Activated CD4-positive, alpha-beta T cell treated with anti-CD3 and anti-CD28 coated beads for 4 hours (primary cell): ENCODE measurements at regions not wholly inside any gene's neighbourhood (a gene's known extent, or its start where the extent isn't known, plus 50 kb on each side); places are given as distances from the start of the nearest gene placed in this dataset.

Source experiments
- DNase-seq, 2 donors: peaks; one replicate each; pipeline ENCODE4 v3.0.0-alpha.2; 2020

DNA sequence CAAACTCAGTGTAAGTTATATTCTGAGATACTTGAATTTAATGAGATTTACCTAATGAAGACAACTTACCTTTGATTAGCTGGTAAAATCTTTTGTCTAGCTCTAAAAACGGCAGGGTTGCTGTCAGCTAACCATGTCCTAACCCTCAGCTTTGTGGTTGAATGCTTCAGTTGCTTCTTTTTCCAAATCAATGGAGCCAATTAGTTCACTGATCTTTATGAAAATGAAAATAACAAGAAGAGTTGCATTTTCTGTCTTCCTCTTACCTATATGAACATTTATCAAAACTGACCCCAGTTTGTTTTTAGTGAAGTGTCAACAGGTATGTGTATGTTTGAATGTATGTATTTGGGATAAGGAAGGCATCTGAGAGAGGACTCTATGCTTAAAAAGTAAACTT lies 253.1 kb upstream of the MTPN start:
- DNase-seq = no peak

DNA sequence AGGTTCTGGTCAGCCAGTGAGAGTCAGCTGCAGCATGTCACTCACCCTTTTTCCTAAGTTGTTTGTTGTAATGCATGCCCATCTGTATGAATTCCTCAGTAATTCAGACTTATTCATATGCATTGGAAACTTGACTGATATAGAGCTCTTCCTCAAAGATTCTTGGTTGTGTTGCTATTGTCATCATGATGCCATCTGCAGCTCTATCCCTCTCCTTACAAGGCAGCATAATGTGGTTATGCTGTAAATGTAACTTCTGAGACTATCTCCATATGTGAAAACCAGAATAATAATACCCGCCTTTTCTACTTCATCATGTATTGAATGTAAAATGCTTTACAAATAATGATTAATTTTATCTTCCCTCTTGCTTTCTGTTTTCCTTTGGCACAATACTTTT lies 252.6 kb upstream of the MTPN start:
- no peak for DNase-seq

DNA sequence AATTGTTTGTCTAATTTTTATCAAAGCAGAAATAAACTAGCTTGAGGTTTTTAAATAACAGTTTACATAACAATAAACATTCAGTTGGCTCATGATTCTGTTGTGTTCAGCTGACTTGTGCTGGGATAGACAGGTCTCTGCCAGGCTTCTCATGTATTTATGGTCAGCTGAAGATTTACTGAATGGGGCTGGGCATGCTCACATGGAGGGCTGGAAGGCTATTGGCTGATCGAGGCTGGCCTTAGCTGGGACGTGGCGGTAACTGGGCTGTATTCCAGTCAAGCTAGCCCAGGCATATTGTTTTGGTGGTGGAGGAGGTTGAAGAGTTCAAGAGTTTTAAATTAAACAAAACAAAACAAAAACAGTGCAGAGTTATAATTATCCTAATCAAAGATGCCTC lies 251.0 kb upstream of the MTPN start:
- DNase-seq = no peak

DNA sequence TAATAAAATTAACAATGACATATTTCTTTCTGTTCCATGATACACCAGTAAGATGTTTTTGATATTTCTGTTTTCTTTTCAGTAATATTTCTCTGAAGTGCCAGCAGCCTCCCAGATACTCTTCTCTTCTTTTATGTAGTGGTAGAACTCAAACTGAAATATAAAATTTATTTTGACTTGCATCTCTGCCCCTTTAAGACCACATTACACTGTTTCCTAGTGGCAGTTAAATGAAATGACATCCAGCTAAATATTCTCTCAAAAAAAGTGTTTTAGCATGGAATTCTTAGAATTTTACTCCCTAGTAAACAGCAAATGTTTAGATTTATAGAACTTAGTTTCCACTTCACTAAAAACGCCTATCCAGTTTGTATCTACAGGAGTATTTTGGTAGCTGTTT lies 237.2 kb upstream of the MTPN start:
- DNase-seq = no peak

DNA sequence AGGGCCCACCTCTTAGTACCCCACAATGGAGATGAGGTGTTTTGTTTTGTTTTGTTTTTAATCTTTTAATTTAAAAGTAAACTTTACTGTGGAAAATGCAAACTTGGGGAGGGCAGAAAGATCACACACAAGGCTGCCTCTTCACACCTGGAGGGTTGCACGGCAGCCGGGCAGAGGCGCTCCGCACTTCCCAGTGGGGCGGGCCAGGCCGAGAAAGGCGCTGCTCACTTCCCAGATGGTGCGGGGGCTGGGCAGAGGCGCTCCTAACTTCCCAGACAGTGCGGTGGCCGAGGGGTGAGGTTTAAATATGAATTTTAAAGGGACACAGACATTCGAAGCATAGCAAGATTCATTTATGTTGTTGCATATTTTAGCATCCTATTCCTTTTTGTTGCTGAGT lies 235.9 kb upstream of the MTPN start:
- DNase-seq = no peak

DNA sequence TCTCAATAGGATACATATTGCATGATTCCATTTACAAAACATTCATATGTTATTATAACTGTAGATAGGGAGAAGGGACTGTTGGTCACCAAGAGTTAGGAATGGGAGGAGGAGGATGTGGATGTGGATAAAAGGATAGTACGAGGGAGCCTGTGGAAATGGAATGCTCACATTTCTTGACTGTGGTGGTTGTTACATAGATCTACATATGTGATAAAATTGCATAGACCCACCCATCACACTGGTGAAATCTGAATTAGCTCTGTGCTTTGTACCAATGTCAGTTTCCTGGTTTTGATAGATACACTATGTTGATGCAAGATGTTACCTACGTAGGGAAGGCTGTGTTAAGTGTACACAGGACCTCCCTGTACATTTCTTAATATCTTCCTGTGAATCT lies 233.5 kb upstream of the MTPN start:
- no peak for DNase-seq

DNA sequence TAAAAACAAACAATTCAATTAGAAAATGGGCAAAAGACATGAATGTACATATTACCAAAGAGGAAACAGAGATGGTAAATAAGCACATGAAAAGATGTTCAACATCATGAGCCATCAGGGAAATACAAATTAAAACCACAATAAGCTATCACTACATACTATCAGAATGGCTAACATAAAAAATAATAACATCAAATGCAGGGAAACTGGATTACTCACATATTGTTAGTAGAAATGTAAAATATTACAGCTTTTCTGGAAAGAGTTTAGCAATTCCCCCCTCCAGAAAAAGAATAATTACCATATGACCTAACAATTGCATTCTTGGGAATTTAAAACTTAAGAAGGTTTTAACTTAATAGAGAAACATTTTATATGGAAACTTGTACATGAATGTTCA lies 232.9 kb upstream of the MTPN start:
- DNase-seq = no peak

DNA sequence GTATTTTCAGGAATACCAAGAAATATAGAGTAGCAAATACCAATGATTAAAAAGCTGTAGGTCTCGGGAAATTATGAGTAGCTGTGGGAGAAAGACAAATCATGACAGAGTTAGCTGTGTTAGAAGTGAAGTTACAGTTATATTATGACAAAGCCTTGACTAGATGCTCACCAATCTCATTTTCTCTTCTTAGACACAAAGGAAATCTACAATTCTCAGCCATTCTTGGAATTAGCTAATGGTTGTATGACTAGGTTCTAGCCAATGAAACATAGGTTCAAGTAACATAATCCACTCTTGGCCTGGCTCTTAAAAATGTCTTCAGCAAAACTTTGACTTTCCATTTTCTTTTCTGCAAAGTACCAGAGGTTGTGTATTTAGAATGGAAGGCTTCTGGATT lies 228.8 kb upstream of the MTPN start:
- no peak for DNase-seq

DNA sequence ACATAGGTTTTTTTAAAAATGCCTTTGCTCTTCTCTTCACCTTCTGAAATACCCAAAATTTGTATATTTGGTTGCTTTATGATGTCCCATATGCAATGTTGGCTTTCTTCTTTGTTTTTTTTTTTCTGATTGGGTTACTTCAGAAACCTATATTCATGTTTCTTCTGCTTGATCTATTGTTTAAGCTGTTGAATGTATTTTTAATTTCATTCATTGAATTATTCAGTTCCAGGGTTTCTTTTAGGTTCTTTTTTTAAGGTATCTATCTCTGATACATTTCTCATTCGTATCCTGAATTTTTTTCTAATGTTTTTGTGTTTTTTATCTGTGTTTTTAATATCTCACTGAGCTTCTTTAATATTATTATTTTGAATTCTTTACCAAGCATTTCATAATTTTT lies 221.0 kb upstream of the MTPN start:
- no peak for DNase-seq

DNA sequence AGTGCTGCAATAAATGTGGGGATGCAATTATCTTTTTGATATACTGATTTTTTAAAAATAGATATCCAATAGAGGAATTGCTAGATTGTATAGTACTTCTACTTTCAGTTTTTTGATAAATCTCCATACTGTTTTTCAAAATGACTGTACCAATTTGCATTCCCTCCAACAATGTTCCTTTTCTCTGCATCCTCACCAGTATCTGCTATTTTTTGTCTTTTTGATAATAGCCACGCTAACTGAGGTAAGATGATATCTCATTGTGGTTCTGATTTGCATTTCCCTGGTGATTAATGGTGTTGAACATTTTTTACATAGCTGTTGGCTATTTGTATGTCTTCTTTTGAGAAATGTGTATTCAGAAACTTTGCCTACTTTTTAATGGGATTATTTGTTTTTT lies 217.7 kb upstream of the MTPN start:
- no peak for DNase-seq

DNA sequence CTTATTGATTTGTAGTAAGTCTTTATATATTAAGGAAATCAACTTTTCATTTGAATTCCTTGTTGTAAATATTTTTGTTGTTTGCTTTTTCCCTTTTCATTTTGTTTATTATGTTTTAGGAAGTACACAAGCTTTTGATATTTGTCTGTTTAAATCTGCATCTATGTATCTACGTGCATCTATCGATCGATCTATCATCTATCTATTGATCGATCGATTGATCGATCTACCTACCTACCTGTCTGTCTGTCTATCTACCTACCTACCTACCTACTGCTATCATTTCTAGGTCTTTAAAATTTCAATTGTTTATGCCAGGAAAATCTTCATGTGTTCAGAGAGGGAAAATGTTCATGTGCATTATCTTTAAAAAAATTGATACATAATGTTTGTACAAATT lies 216.8 kb upstream of the MTPN start:
- DNase-seq = no peak

DNA sequence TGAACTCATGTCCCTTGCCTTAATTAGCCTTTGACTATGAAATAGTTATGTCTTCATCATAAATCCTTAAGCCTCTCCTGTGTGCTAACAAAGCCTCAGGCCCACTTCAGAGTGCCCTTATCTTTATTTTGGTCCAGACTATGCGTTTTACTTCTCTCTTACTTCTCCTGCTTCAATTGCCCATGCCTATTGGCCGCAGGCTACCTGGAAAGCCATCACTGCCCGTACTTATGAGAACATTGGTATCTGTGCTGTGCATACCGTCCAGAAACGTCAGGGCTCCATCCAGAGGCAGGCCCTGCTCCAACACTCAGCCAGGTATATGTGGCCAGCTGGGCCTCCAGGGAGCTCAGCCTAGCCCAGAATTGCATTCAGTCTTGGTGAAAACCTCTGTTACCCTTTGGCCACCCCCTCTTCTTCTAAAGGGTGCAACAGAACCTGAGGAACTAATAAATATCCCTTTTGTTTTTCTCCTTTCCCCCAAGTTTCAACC lies 212.4 kb upstream of the MTPN start:
- no peak for DNase-seq

DNA sequence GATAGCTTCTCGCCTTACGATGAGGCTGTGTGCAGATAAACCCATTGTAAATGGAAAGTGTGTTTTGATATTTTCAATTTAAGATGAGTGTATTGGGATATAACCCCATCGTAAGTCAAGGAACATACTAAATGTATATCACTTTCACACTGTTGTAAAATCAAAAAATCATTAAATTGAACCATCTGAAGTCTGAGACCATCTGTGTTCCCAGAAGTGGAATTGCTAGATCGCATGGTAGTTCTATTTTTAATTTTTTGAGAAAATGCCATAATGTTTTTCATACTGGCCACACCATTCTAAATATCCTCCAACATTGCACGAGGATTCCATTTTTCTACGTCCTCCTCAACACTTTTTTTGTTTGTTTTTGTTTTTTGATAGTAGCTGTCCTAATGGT lies 209.1 kb upstream of the MTPN start:
- no peak for DNase-seq

DNA sequence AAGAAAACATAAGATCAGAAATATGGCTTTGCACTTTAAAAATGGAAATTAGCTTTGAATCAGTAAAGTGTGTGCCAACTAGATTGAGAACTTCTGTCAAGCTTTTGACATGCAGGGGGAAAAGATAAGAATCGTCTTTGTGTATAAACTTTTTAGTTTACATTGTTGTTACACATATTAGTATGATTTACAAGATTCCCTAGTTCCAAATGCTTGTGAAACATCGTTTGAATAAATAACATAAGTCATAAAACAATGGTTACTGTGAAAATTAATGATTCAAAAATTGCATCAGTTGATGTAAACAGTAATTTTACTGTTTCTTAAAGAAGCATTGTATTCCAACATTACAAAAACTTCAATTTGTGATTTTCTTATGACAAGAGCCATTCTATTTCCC lies 207.6 kb upstream of the MTPN start:
- DNase-seq = no peak

DNA sequence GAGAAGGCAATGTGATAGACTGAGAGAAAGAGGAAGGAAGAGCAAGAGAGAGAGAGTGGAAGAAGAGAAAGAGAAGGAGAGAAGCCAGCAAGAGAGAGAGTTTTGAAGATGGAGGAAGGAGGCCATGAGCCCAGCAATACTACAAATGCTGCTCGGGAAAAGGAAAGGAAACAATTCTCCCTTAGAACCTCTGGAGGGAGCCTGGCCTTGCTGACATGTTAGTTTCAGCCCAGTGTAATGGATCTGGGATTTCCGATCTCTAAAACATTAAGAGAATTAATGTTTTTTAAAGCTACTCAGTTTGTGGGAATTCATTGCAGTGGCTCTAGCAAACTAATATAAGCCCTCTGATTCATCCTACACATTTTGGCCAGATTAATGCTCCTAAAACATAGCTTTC lies 206.8 kb upstream of the MTPN start:
- no peak for DNase-seq

DNA sequence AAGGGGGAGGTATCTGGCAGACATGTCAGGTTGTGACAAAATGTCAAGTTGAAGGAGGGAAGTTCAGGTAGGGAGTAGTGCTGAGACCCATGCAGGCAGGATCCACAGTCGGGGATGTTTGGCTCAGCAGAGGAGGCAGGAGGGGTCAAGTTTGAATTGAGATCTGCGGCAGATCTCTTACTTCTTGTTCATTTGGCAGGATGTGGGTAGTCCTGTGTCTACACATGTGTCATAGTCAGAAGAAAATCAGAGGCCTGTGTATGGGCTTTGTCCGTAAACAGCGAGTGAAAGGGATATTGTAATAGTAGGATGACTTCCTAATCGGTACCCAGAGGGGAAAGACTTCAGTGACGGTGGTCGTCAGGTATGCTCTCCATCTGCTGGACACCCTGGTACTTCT lies 203.8 kb upstream of the MTPN start:
- no peak for DNase-seq

DNA sequence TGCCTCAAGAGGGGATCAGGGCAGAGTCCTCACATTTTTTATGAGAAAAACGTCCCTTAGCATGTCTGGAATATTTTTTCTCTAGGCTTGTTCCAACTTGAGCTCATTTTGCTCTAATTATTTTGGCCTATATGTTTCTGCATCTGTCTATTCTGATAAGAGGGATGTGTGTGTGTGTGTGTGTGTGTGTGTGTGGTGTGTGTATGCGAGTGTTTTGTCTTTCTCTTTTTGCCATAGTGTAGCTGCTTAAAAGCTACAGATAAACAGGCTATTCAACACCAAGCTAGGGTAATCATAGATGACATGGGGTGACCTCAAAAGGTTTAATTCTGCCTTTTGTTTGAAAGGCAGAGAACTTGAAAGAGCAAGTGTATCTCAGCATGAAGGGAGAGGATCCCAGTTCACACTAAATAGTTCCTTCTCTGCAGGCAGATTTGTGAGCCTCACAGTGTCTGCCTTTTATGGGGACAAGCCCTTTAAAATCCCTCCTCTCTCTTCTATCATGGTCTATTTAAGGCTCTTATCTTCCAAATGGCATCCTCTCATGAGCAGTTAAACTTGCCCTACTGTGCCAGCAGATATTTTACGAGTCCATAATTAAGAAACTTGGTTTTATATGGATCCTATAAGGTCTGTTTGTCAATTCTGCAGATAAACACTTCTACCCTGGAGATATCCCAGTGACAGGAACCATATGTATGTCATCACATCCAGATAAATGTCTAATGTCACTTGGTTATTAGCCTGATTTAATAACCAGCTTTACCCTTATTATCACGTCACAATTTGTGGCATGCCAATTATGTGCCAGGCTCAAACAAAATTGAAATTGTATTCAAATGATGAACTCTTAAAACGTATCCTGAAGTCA lies 202.9 kb upstream of the MTPN start:
- DNase-seq = no peak

DNA sequence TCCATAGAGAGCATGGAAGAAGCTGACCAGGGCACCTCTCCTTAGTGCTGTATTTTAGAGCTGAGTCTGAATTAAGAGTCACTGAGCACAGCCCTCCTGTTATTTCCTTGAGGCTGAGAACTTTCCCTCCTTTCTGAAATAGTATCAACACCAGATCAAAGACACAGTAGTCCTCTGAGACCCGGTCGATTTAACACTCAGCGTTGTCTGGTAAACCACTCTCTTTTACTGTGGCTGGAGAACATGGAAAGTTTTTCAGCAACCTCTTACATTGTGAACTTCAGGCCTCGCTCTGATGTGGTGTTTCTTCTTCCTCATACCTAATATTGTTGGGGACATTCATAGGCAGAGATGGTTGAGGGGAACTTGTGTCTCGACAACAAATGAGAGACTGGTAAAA lies 202.0 kb upstream of the MTPN start:
- no peak for DNase-seq

DNA sequence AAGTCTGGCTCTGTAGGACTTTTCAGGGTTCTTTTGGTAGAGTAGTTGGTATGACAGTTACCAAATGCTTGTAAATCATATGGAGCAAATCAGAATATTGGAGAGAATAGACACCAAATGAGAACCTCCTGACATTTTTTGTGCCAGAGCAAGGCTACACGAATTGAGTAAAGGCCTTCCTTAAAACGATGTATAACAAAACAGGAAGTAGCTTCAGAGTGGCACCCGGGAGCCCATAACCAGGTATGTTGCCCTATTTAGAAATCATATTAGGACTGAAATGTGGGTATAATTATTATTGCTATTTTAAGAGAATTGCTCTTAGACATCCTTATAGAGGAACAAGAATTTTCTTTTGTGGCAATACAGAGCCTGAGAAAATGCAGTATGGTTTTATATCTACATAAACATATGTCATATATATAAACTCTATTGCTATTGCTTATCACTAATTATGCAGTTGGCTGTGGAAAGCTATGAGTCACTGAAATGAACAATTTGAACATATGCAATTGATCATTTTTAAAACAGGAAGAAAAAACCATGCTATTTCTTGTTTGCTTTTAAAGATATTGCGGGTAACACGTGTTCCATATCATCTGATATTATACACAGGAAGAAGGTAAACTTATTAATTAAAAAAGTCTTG lies 197.4 kb upstream of the MTPN start:
- DNase-seq = no peak

DNA sequence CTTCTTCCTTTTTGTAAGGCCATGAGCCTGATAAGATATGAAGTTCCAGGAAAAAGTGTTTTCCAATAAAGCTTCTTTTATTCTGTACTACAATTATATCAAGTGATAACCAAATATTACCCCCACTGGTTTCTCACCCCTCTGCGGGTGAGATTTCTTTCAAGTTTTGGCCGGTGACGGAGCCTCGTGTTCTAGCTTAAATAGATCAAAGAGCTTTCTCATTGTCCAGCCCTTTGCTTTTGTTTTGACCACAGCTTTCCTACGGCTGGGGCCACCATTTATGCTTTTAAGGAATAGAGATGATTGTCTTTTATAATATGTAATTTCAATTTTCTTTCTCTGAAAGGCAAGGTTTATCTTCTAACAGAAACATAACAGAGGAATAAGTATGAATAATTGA lies 196.7 kb upstream of the MTPN start:
- DNase-seq = no peak

DNA sequence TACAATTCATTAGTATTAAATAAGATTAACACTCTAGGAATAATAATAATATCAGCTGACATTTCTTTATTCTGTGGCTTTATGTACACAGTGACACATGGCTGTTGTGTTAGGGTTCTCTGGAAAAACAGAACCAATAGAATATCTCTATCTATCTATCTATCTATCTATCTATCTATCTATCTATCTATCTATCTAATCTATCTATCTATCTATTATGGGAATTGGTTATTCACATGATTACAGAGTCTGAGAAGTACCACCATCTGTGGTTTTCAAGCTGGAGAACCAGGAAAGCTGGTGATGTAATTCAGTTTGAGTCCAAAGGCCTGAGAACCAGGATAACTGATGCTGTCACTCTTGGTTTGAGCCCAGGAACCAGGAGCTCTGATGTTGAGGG lies 194.1 kb upstream of the MTPN start:
- DNase-seq = no peak

DNA sequence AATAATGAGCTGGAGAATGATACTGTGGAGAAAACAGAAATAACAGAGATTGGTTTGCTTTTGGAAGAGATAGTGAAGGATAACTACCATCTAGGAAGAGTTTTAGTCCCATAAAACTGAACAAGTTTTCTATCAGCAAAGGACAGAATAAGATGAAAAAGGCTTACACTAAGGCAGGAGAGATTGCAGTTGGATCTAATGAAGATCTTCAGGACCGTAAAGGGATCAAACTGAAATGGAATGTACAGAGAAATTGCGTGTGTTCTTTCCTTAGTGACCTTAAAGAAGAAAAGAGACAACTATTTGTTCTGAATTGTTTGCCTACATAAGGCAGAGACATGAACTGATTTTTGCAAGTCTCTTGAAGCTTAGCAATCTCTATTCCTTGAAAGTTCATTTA lies 191.7 kb upstream of the MTPN start:
- DNase-seq = no peak

DNA sequence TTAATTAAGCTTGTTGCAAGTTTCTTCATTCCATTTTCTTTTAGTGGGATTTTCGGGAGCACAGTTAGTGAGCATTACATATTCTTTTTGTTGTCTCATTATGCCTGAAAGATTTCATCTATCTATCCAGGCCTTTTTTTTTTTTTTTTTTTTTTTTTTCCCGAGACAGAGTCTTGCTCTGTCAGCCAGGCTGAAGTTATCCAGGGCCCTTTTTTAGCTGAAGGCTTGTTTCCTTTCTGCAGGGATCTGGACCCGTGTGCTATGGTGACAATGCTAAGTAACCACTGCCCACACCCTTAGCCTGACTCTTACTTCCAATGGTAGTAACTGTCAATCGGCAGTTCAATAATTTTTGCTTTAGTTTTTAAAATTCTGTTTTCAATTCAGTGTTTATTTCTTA lies 190.8 kb upstream of the MTPN start:
- no peak for DNase-seq

DNA sequence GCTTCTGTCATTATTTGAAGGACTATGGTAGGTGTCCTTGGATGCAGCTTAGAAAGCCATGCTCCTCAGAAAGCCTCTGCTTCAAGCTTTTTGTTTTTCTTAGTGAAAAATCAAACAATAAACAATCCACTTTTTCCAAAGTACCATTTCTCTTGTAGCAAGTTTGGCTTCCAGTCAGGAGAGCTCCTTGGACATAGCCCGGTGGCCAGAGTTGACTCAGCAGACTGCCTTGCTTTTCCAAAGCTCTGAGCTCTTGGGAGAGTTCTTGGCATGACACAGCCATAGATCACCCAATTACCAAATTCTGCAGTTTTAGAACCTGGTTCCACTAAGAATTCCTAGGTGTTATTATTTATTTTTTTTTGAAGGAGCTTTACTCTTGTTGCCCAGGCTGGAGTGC lies 189.4 kb upstream of the MTPN start:
- no peak for DNase-seq

DNA sequence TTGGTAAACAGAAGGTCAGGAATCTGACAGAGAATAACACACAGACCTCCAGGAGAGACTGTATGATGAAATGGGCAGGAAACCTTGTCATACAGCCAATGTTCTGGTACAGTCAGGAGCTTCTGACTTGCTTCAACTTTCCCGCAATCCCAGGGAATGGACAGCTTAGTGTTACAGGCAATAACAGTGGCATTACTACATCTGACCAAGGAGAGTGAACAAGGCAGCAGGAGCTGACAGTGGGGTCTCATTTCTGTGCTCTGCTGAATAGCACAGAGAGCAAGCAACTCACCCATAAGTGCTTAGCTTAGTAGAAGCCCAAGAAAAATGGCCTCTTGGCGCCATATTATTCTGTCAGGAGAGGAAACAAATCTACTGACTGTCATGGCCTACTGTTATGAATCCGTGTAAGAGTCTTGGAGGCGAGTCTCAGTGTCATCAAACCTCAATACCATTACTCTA lies 186.2 kb upstream of the MTPN start:
- no peak for DNase-seq
